ENCODE measurements at regions not wholly inside any gene's neighbourhood (a gene's known extent, or its start where the extent isn't known, plus 50 kb on each side); places are given as distances from the start of the nearest gene placed in this dataset.
A peak's percentile ranks its signal among the peaks of the same experiment; 100 is the strongest.

DNA sequence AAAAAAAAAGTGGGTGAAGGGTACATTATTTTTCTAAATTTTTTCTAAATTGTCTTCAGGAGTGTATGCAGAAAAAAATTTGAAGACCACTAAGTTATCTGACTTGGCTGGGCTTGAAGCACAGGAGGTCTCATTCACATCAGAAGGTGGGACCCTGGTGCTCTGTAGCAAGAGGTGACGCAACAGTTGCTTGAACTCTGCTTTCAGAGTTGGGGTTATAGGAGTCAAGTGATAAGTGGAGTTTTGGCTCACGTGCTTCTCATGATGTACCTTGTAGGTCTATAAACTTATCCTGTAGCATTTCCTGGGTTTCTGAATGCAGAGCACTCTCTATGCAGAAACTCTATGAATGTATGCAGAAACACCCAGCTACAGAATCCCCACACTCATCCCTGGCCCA lies 58.5 kb upstream of the FOXC1 start:
- no peaks in the 10 kb centered on the region for H3K36me3 ChIP-seq (ENCODE audit: control insufficient read depth, insufficient read depth, low read length)
- H3K9me3 ChIP-seq (ENCODE audit: control insufficient read depth, low read length), result no peaks in the 10 kb centered on the region
- peaks cover 7% of the 10 kb centered on the region for H3K9me3 Mint-ChIP-seq
- DNase-seq, result no peak
- peaks cover 3% of the 10 kb centered on the region for H3K4me1 Mint-ChIP-seq
- H3K9ac ChIP-seq (ENCODE audit: extremely low read depth, low read length, poor library complexity, severe bottlenecking), result no peak overlapping the region
- no peaks in the 10 kb centered on the region for H3K36me3 Mint-ChIP-seq (ENCODE audit: low read depth)
- peaks cover 10% of the 10 kb centered on the region for H3K27me3 ChIP-seq (ENCODE audit: control insufficient read depth, insufficient read depth, low read length, poor library complexity, severe bottlenecking)
- H3K27ac Mint-ChIP-seq, result no peak overlapping the region
- H3K27ac ChIP-seq (ENCODE audit: low read depth, low read length), result no peak overlapping the region
- H3K27me3 Mint-ChIP-seq (ENCODE audit: insufficient read depth), result peaks cover 12% of the 10 kb centered on the region
- TF ChIP-seq, protein P1, sequence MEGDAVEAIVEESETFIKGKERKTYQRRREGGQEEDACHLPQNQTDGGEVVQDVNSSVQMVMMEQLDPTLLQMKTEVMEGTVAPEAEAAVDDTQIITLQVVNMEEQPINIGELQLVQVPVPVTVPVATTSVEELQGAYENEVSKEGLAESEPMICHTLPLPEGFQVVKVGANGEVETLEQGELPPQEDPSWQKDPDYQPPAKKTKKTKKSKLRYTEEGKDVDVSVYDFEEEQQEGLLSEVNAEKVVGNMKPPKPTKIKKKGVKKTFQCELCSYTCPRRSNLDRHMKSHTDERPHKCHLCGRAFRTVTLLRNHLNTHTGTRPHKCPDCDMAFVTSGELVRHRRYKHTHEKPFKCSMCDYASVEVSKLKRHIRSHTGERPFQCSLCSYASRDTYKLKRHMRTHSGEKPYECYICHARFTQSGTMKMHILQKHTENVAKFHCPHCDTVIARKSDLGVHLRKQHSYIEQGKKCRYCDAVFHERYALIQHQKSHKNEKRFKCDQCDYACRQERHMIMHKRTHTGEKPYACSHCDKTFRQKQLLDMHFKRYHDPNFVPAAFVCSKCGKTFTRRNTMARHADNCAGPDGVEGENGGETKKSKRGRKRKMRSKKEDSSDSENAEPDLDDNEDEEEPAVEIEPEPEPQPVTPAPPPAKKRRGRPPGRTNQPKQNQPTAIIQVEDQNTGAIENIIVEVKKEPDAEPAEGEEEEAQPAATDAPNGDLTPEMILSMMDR (conservative IDR thresholded peaks at IDR 0.05), result no peak
- H3K4me3 ChIP-seq (ENCODE audit: low read length), result no peak overlapping the region
- no peaks in the 10 kb centered on the region for H3K4me1 ChIP-seq (ENCODE audit: control insufficient read depth, insufficient read depth, low read length)
- WGBS, 2 experiments (ENCODE audit: insufficient coverage in 1 of 2, insufficient read length in 1 of 2), result 92 to 100% methylated on average over 1 to 2 of the region's 2 CpGs
- H3K4me3 Mint-ChIP-seq, result no peak overlapping the region

DNA sequence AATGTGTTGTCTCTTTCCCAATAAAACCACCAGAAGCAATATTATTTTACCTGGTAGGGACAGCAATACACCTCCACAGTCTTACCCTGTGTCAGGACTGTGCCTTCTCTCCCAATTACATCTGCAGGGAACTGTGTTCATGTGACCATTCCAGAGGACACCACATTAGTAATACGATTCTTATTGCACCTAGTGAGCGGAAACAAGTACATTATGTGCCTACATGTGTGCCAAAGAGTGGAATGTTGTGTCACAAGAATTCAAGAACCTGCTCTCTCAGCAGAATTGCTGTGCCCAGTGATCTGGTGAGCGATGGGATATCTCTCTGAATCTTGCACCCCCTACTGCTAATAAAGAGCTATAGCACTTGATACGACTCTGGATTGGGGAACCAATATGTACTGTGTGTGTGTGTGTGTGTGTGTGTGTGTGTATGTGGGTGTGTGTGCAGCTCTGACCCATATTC lies 57.4 kb upstream of the FOXC1 start:
- 75% methylated on average over 4 of the region's 4 CpGs; no CpG with 5 or more reads in 1 of the 2 experiments for WGBS, 2 experiments (ENCODE audit: insufficient coverage in 1 of 2, insufficient read length in 1 of 2)
- H3K4me1 ChIP-seq (ENCODE audit: control insufficient read depth, insufficient read depth, low read length), result no peaks in the 10 kb centered on the region
- H3K27me3 ChIP-seq (ENCODE audit: control insufficient read depth, insufficient read depth, low read length, poor library complexity, severe bottlenecking), result peaks cover 10% of the 10 kb centered on the region
- no peaks in the 10 kb centered on the region for H3K36me3 Mint-ChIP-seq (ENCODE audit: low read depth)
- H3K9ac ChIP-seq (ENCODE audit: extremely low read depth, low read length, poor library complexity, severe bottlenecking), result no peak overlapping the region
- no peak overlapping the region for H3K27ac Mint-ChIP-seq
- H3K9me3 ChIP-seq (ENCODE audit: control insufficient read depth, low read length), result no peaks in the 10 kb centered on the region
- peaks cover 9% of the 10 kb centered on the region for H3K4me1 Mint-ChIP-seq
- H3K27ac ChIP-seq (ENCODE audit: low read depth, low read length), result no peak overlapping the region
- TF ChIP-seq, protein P1 (conservative IDR thresholded peaks at IDR 0.05), result peak; percentile 60
- DNase-seq, result no peak
- peaks cover 7% of the 10 kb centered on the region for H3K9me3 Mint-ChIP-seq
- no peak overlapping the region for H3K4me3 ChIP-seq (ENCODE audit: low read length)
- H3K4me3 Mint-ChIP-seq, result no peak overlapping the region
- H3K36me3 ChIP-seq (ENCODE audit: control insufficient read depth, insufficient read depth, low read length), result no peaks in the 10 kb centered on the region
- H3K27me3 Mint-ChIP-seq (ENCODE audit: insufficient read depth), result peaks cover 12% of the 10 kb centered on the region

DNA sequence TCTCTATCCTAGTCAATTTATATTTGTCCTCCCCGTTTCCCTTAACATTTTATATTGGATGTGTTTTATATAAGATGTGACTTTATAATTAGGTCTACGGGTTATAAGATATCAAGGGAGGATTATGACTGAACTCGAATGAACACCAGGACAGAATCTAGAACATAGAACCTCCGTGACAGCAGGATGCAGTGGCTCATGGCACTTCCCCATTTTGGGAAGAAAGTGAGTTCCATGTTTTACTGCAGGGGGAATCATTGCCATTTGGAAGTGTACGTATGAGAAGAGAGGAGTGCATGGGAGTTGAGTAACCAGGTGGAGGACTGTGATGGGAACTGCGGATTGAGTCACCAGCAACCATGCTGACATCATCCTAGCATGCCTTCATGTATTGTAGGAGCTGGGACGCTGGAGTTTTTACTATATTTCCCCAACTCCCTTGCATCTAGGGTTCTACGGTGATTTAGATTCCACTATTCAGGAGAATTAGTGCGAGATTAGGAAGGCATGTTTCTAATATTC lies 56.1 kb upstream of the FOXC1 start:
- Histone ChIP-seq H3K27ac (ENCODE audit: low read depth, low read length) (no peak overlapping the region), H3K27me3 (ENCODE audit: control insufficient read depth, insufficient read depth, low read length, poor library complexity, severe bottlenecking) (peaks cover 10% of the 10 kb centered on the region), H3K4me1 (ENCODE audit: control insufficient read depth, insufficient read depth, low read length) (no peaks in the 10 kb centered on the region), H3K9ac (ENCODE audit: extremely low read depth, low read length, poor library complexity, severe bottlenecking) (no peak overlapping the region), H3K36me3 (ENCODE audit: control insufficient read depth, insufficient read depth, low read length) (no peaks in the 10 kb centered on the region), H3K4me3 (ENCODE audit: low read length) (no peak overlapping the region), H3K9me3 (ENCODE audit: control insufficient read depth, low read length) (no peaks in the 10 kb centered on the region)
- Mint-ChIP-seq H3K9me3 (peaks cover 7% of the 10 kb centered on the region), H3K27me3 (ENCODE audit: insufficient read depth) (peaks cover 12% of the 10 kb centered on the region), H3K4me3 (no peak overlapping the region), H3K36me3 (ENCODE audit: low read depth) (no peaks in the 10 kb centered on the region), H3K27ac (no peak overlapping the region), H3K4me1 (peaks cover 9% of the 10 kb centered on the region)
- TF ChIP-seq, protein P1 (conservative IDR thresholded peaks at IDR 0.05), result no peak
- 83 to 94% methylated on average over 6 to 8 of the region's 9 CpGs for whole genome bisulfite sequencing, 2 experiments (ENCODE audit: insufficient coverage in 1 of 2, insufficient read length in 1 of 2)
- no peak for DNase-seq
